H1 (cell line): ENCODE measurements at regions not wholly inside any gene's neighbourhood (a gene's known extent, or its start where the extent isn't known, plus 50 kb on each side); places are given as distances from the start of the nearest gene placed in this dataset.

Source experiments
- CTCF ChIA-PET: fragments of 300-600 bp; sonication (Branson Sonifier 250); formaldehyde crosslinking; loops from one replicate; lab custom pipeline; 2021; ENCODE audit not compliant: partially characterized antibody; lab: Charles Lee
- POLR2A ChIA-PET: fragments of 300-600 bp; sonication (Branson Sonifier 250); formaldehyde crosslinking; loops from one replicate; lab custom pipeline; 2021; ENCODE audit warnings: inconsistent platforms; ENCODE audit not compliant: partially characterized antibody; lab: Charles Lee
- DNase-seq, 2 experiments: peaks; one replicate each; pipeline versions ENCODE4 v3.0.0 to v3.0.0-alpha.2; 2010 to 2022; ENCODE audit warnings: low spot score in 2 of 2, low read depth in 1 of 2, mixed read lengths in 1 of 2
- FAIRE-seq: peaks from 2 replicates; lab custom pipeline; 2011; peaks lifted over from hg19 to GRCh38; lab: Jason Lieb, UNC
- H2AFZ ChIP-seq: 2 replicates; pipeline ENCODE4 v1.8.1; 2012; ENCODE audit warnings: low read length, inconsistent platforms
- H2AK5ac ChIP-seq: 2 replicates; pipeline ENCODE4 v1.6.1; 2013; ENCODE audit warnings: low read depth, low read length
- H2BK120ac ChIP-seq: replicated peaks from 2 replicates; pipeline ENCODE3; 2013; ENCODE audit warnings: low read depth, low read length, inconsistent platforms
- H2BK12ac ChIP-seq: 2 replicates; pipeline ENCODE4 v1.6.1; 2013; ENCODE audit warnings: low read depth, low read length
- H2BK15ac ChIP-seq: 2 replicates; pipeline ENCODE4 v1.6.1; 2013; ENCODE audit warnings: low read length
- H2BK20ac ChIP-seq: 2 replicates; pipeline ENCODE4 v1.6.1; 2013; ENCODE audit warnings: low read length
- H2BK5ac ChIP-seq: 2 replicates; pipeline ENCODE4 v1.6.1; 2013; ENCODE audit warnings: low read depth, low read length
- H3K14ac ChIP-seq: 2 replicates; pipeline ENCODE4 v1.6.1; 2013; ENCODE audit warnings: inconsistent platforms; ENCODE audit not compliant: insufficient read length
- H3K18ac ChIP-seq: 2 replicates; pipeline ENCODE4 v1.6.1; 2013; ENCODE audit warnings: low read length; ENCODE audit errors: extremely low read depth
- H3K23ac ChIP-seq: 2 replicates; pipeline ENCODE4 v1.6.1; 2013; ENCODE audit warnings: inconsistent platforms; ENCODE audit not compliant: insufficient read length
- H3K23me2 ChIP-seq: 2 replicates; pipeline ENCODE4 v1.6.1; 2013; ENCODE audit warnings: low read depth, low read length
- H3K27ac ChIP-seq: 2 replicates; pipeline ENCODE4 v1.6.1; 2011; ENCODE audit warnings: low read depth, low read length, inconsistent platforms
- H3K27me3 ChIP-seq, 4 experiments: replicated peaks in 1 of 4; 1 replicate in 1 of 4; 2 replicates in 3 of 4; pipeline versions ENCODE4 v1.6.1 to v1.8.1; 2011 to 2013; ENCODE audit warnings: low read length in 3 of 4, mild to moderate bottlenecking in 3 of 4, inconsistent platforms in 2 of 4, mixed read lengths in 2 of 4, moderate library complexity in 1 of 4; ENCODE audit not compliant: control insufficient read depth in 3 of 4, insufficient read depth in 3 of 4; ENCODE audit errors: extremely low read depth in 1 of 4
- H3K36me3 ChIP-seq, 4 experiments: 2 replicates each; pipeline versions ENCODE4 v1.6.1 to v1.8.1; 2011 to 2013; ENCODE audit warnings: mild to moderate bottlenecking in 4 of 4, low read length in 3 of 4, moderate library complexity in 2 of 4, control low read depth in 1 of 4, inconsistent platforms in 1 of 4; ENCODE audit not compliant: insufficient read depth in 4 of 4, control insufficient read depth in 2 of 4
- H3K4ac ChIP-seq: replicated peaks from 2 replicates; pipeline ENCODE3; 2013; ENCODE audit warnings: low read length, low read depth, mixed read lengths, inconsistent platforms; ENCODE audit not compliant: insufficient read length
- H3K4me1 ChIP-seq, 4 experiments: replicated peaks in 1 of 4; 1 replicate in 1 of 4; 2 replicates in 3 of 4; pipeline versions ENCODE4 v1.6.1 to v1.8.1; 2011 to 2013; ENCODE audit warnings: low read length in 3 of 4, inconsistent platforms in 2 of 4, mixed read lengths in 1 of 4; ENCODE audit not compliant: insufficient read depth in 4 of 4, control insufficient read depth in 3 of 4
- H3K4me2 ChIP-seq, 2 experiments: 2 replicates each; pipeline versions ENCODE4 v1.6.1 to v1.8.1; 2011 to 2013; ENCODE audit warnings: low read depth in 2 of 2, low read length in 2 of 2, control low read depth in 1 of 2, inconsistent platforms in 1 of 2, mild to moderate bottlenecking in 1 of 2; ENCODE audit not compliant: insufficient read depth in 1 of 2
- H3K4me3 ChIP-seq, 4 experiments: fragments of 200-600, 300-600 bp in 1 of 4; sonication (generic), shearing (Covaris generic), sonication (Bioruptor Twin) in 1 of 4; 2 replicates each; pipeline versions ENCODE4 v1.5.1 to v1.8.1; 2011 to 2016; ENCODE audit warnings: low read length in 4 of 4, low read depth in 3 of 4, control low read depth in 2 of 4, inconsistent platforms in 2 of 4, mild to moderate bottlenecking in 2 of 4, mixed read lengths in 1 of 4, moderate library complexity in 1 of 4; ENCODE audit not compliant: insufficient read depth in 2 of 4; ENCODE audit errors: extremely low read depth in 1 of 4
- H3K56ac ChIP-seq: replicated peaks from 2 replicates; pipeline ENCODE3; 2013; ENCODE audit warnings: low read depth, mild to moderate bottlenecking, mixed read lengths, low read length, inconsistent platforms; ENCODE audit not compliant: insufficient read length
- H3K79me1 ChIP-seq: 2 replicates; pipeline ENCODE4 v1.6.1; 2013; ENCODE audit warnings: low read depth, low read length, control low read depth
- H3K79me2 ChIP-seq, 2 experiments: 2 replicates each; pipeline versions ENCODE4 v1.6.1 to v1.8.1; 2012 to 2013; ENCODE audit warnings: low read length in 2 of 2, mild to moderate bottlenecking in 2 of 2, inconsistent platforms in 1 of 2; ENCODE audit not compliant: insufficient read depth in 2 of 2, control insufficient read depth in 1 of 2
- H3K9ac ChIP-seq, 4 experiments: replicated peaks in 1 of 4; 1 replicate in 1 of 4; 2 replicates in 3 of 4; pipeline versions ENCODE4 v1.6.1 to v1.8.1; 2011 to 2013; ENCODE audit warnings: low read depth in 3 of 4, low read length in 3 of 4, control low read depth in 2 of 4, mild to moderate bottlenecking in 2 of 4, moderate library complexity in 2 of 4, inconsistent platforms in 1 of 4; ENCODE audit errors: extremely low read depth in 1 of 4
- H3K9me3 ChIP-seq, 2 experiments: 2 replicates each; pipeline versions ENCODE4 v1.6.1 to v1.8.1; 2012 to 2013; ENCODE audit warnings: mild to moderate bottlenecking in 2 of 2, moderate library complexity in 2 of 2, control low read depth in 1 of 2, inconsistent platforms in 1 of 2, low read depth in 1 of 2, low read length in 1 of 2, mixed read lengths in 1 of 2; ENCODE audit not compliant: insufficient read depth in 2 of 2
- H4K20me1 ChIP-seq, 2 experiments: replicated peaks in 1 of 2; 2 replicates each; pipeline versions ENCODE3 to v1.8.1; 2011 to 2013; ENCODE audit warnings: inconsistent platforms in 2 of 2, low read length in 2 of 2, mild to moderate bottlenecking in 1 of 2; ENCODE audit not compliant: insufficient read depth in 2 of 2, control insufficient read depth in 1 of 2
- H4K5ac ChIP-seq: 2 replicates; pipeline ENCODE4 v1.6.1; 2013; ENCODE audit warnings: low read length, low read depth, mixed read lengths, inconsistent platforms; ENCODE audit not compliant: insufficient read length
- H4K8ac ChIP-seq: 2 replicates; pipeline ENCODE4 v1.8.0; 2013; ENCODE audit warnings: mild to moderate bottlenecking, moderate library complexity, low read length, inconsistent platforms; ENCODE audit not compliant: insufficient read depth; ENCODE audit errors: extremely low read depth
- H4K91ac ChIP-seq: replicated peaks from 2 replicates; pipeline ENCODE3; 2013; ENCODE audit warnings: low read length, mixed read lengths, inconsistent platforms; ENCODE audit not compliant: insufficient read length
- ASH2L ChIP-seq: fragments of 200-600, 300-600 bp; sonication (generic); IDR thresholded peaks from one replicate; pipeline ENCODE4 v1.7.1; 2017; ENCODE audit warnings: low read length
- BACH1 ChIP-seq: IDR thresholded peaks from 2 replicates; pipeline ENCODE4 v1.6.1; 2012; ENCODE audit warnings: low read length, improper control_type of control experiment
- CBX8 ChIP-seq: fragments of 300-800, 300-1000 bp; sonication (generic); IDR thresholded peaks from 2 replicates; pipeline ENCODE4 v1.7.1; 2016; ENCODE audit warnings: low read depth, low read length, borderline replicate concordance
- CEBPB ChIP-seq: IDR thresholded peaks from 2 replicates; pipeline ENCODE4 v1.6.1; 2012; ENCODE audit warnings: low read depth, low read length
- GABPA ChIP-seq: IDR thresholded peaks from 2 replicates; pipeline ENCODE4 v1.6.1; 2011; ENCODE audit warnings: mild to moderate bottlenecking, low read length, moderate library complexity, borderline replicate concordance; ENCODE audit not compliant: insufficient read depth
- HDAC2 ChIP-seq, 2 experiments: fragments of 300-600 bp in 1 of 2; sonication (generic) in 1 of 2; IDR thresholded peaks; 2 replicates each; pipeline ENCODE4 v1.6.1; 2011 to 2012; ENCODE audit warnings: low read depth in 2 of 2, low read length in 2 of 2, mild to moderate bottlenecking in 2 of 2, moderate library complexity in 2 of 2, borderline replicate concordance in 1 of 2, inconsistent platforms in 1 of 2
- JUND ChIP-seq: IDR thresholded peaks from 2 replicates; pipeline ENCODE4 v1.6.1; 2011; ENCODE audit warnings: mild to moderate bottlenecking, improper control_type of control experiment, low read length
- PHF8 ChIP-seq: fragments of 200-600 bp; sonication (generic); conservative IDR thresholded peaks from 2 replicates; pipeline ENCODE4 v1.7.1; 2012; ENCODE audit warnings: low read depth, mild to moderate bottlenecking, inconsistent platforms, low read length, moderate library complexity
- POLR2A ChIP-seq, 2 experiments: IDR thresholded peaks; 1 replicate in 1 of 2; 2 replicates in 1 of 2; pipeline ENCODE4 v1.6.1; 2011; ENCODE audit warnings: low read depth in 2 of 2, low read length in 2 of 2, mild to moderate bottlenecking in 2 of 2; ENCODE audit errors: control extremely low read depth in 1 of 2
- RBBP5 ChIP-seq: IDR thresholded peaks from 2 replicates; pipeline ENCODE4 v1.7.1; 2012; ENCODE audit warnings: low read depth, mild to moderate bottlenecking, inconsistent platforms, low read length, moderate library complexity, borderline replicate concordance
- RFX5 ChIP-seq: IDR thresholded peaks from 2 replicates; pipeline ENCODE4 v1.6.1; 2011; ENCODE audit warnings: low read depth, low read length, improper control_type of control experiment, borderline replicate concordance
- ZNF274 ChIP-seq: IDR thresholded peaks from 2 replicates; pipeline ENCODE4 v1.7.0; 2012; ENCODE audit warnings: low read length, borderline replicate concordance; ENCODE audit errors: extremely low read depth
- WGBS, 2 experiments: shearing (Covaris generic) in 1 of 2; methylation state at CpG; one replicate each; pipeline versions ENCODE4 v1.1.6 to v1.1.7; 2013 to 2015; ENCODE audit warnings: low lambda C conversion rate in 2 of 2, mixed read lengths in 2 of 2, inconsistent platforms in 1 of 2, low coverage in 1 of 2, missing lambda C conversion rate in 1 of 2; ENCODE audit not compliant: insufficient replicate concordance in 2 of 2, insufficient coverage in 1 of 2, insufficient read length in 1 of 2; ENCODE audit errors: extremely low coverage in 1 of 2, missing lambda C conversion rate in 1 of 2; 5-methylcytosine and 5-hydroxymethylcytosine counted together

- FAIRE-seq (no peak), DNase-seq (no peak)
- Histone ChIP-seq H2AFZ (no peak overlapping the region), H3K4me3 (no peak overlapping the region), H4K91ac (no peak overlapping the region), H3K56ac (no peak overlapping the region), H2BK120ac (no peak overlapping the region), H4K5ac (no peak overlapping the region), H3K23me2 (no peaks in the 10 kb centered on the region), H2BK5ac (no peak overlapping the region), H3K14ac (no peak overlapping the region), H3K9me3 (peaks cover 13 to 37% of the 10 kb centered on the region in 2 experiments; a peak in 3 of 4 replicates), H2BK12ac (no peak overlapping the region), H3K9ac (no peak overlapping the region), H2BK15ac (no peak overlapping the region), H3K36me3 (no peaks in the 10 kb centered on the region), H3K4me1 (no peaks in the 10 kb centered on the region), H4K8ac (no peak overlapping the region), H3K27me3 (no peaks in the 10 kb centered on the region; a peak in 2 of 7 replicates), H3K79me2 (no peaks in the 10 kb centered on the region), H3K18ac (no peak overlapping the region), H3K27ac (no peak overlapping the region), H2AK5ac (no peak overlapping the region), H3K79me1 (no peaks in the 10 kb centered on the region), H3K23ac (no peak overlapping the region), H4K20me1 (no peaks in the 10 kb centered on the region), H3K4ac (no peak overlapping the region), H3K4me2 (no peak overlapping the region), H2BK20ac (no peak overlapping the region)
- 76% methylated on average over 3 of the region's 3 CpGs; no CpG with 5 or more reads in 1 of the 2 experiments for WGBS, 2 experiments
- POLR2A ChIA-PET = no interaction called here
- TF ChIP-seq ASH2L (no peak), BACH1 (no peak), CBX8 (no peak), PHF8 (no peak), RBBP5 (no peak), RFX5 (no peak), POLR2A (IDR thresholded peaks at IDR 0.05; ENCODE audit: control extremely low read depth in 1 of 2, low read depth in 2 of 2, low read length in 2 of 2) (no peak), GABPA (no peak), JUND (no peak), CEBPB (no peak), HDAC2 (IDR thresholded peaks at IDR 0.05; ENCODE audit: borderline replicate concordance in 1 of 2, low read depth in 2 of 2, low read length in 2 of 2) (no peak), ZNF274 (no peak)
- CTCF ChIA-PET = no interaction called here
Observed at GRCh38 chr12:48413388-48413787, 59.0 kb upstream of the ANP32D start.
